K562 (cell line): ENCODE measurements at regions not wholly inside any gene's neighbourhood (a gene's known extent, or its start where the extent isn't known, plus 50 kb on each side); places are given as distances from the start of the nearest gene placed in this dataset.

Source experiments
- CHD7 ChIP-seq: fragments of 200-600 bp; sonication (generic); IDR thresholded peaks from one replicate; pipeline ENCODE4 v1.6.1; 2012; ENCODE audit warnings: mild to moderate bottlenecking, low read depth, low read length, inconsistent platforms
- FIP1L1 ChIP-seq: fragments of 200-400 bp; formaldehyde crosslinking; IDR thresholded peaks from 2 replicates; pipeline ENCODE4 v1.6.1; 2018; ENCODE audit warnings: mild to moderate bottlenecking, low read depth, low read length; ENCODE audit not compliant: poor library complexity, severe bottlenecking
- NONO ChIP-seq, 2 experiments: fragments of 200-400 bp in 1 of 2; fragments of 450-650 bp in 1 of 2; formaldehyde crosslinking in 1 of 2; IDR thresholded peaks; 2 replicates each; pipeline ENCODE4 v1.6.1; 2017; ENCODE audit warnings: low read depth in 2 of 2, mild to moderate bottlenecking in 2 of 2, moderate library complexity in 2 of 2, low read length in 1 of 2
- ZBTB11 ChIP-seq, 3 experiments: fragments of 200-800 bp in 1 of 3; fragments of 250-450 bp in 1 of 3; fragments of 450-650 bp in 1 of 3; sonication (Bioruptor Pico) in 1 of 3; sonication (Bioruptor generic) in 1 of 3; formaldehyde crosslinking in 1 of 3; IDR thresholded peaks; 2 replicates each; pipeline versions ENCODE4 v1.6.1 to v1.8.0; 2016 to 2022; ENCODE audit warnings: mild to moderate bottlenecking in 2 of 3, missing genetic modification characterization in 2 of 3, missing compliant biosample characterization in 1 of 3, moderate library complexity in 1 of 3
- TF ChIP-seq, protein P1 (sequence below): sonication (generic); formaldehyde crosslinking; IDR thresholded peaks from 2 replicates; pipeline ENCODE4 v1.9.0; 2022; ENCODE audit warnings: mild to moderate bottlenecking, missing genetic modification reagents

GRCh38 chr2:3944841-3945240, 241.5 kb downstream of the DCDC2C start (continued):
- TF ChIP-seq CHD7 (no peak), ZBTB11 (CRISPR knock-in tag; IDR thresholded peaks at IDR 0.05) (no peak), NONO (IDR thresholded peaks at IDR 0.05; ENCODE audit: low read depth in 2 of 2, low read length in 1 of 2) (no peak), FIP1L1 (no peak)
- TF ChIP-seq, protein P1, sequence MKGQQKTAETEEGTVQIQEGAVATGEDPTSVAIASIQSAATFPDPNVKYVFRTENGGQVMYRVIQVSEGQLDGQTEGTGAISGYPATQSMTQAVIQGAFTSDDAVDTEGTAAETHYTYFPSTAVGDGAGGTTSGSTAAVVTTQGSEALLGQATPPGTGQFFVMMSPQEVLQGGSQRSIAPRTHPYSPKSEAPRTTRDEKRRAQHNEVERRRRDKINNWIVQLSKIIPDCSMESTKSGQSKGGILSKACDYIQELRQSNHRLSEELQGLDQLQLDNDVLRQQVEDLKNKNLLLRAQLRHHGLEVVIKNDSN (CRISPR knock-in tag) = no peak
